Vagina (tissue), 2 donors: ENCODE measurements at regions not wholly inside any gene's neighbourhood (a gene's known extent, or its start where the extent isn't known, plus 50 kb on each side); places are given as distances from the start of the nearest gene placed in this dataset.

ENCODE experiments used
- DNase-seq, 2 donors: peaks; one replicate each; pipeline ENCODE4 v3.0.0-alpha.2; 2017; ENCODE audit errors: extremely low spot score in 2 of 2
- H3K27ac ChIP-seq: fragments of 200-600 bp; sonication (generic); one replicate; pipeline ENCODE4 v1.5.1; 2019
- H3K27me3 ChIP-seq: fragments of 200-600 bp; sonication (generic); one replicate; pipeline ENCODE4 v1.5.1; 2019
- H3K36me3 ChIP-seq, 2 donors: fragments of 200-600 bp; sonication (generic); one replicate each; pipeline ENCODE4 v1.5.1; 2017 to 2019
- H3K4me1 ChIP-seq: fragments of 200-600 bp; sonication (generic); one replicate; pipeline ENCODE4 v1.5.1; 2019
- H3K4me3 ChIP-seq, 2 donors: fragments of 200-600 bp; sonication (generic); 1 replicate in 1 of 2; 2 replicates in 1 of 2; pipeline ENCODE4 v1.5.1; 2016 to 2019
- H3K9me3 ChIP-seq: fragments of 200-600 bp; sonication (generic); one replicate; pipeline ENCODE4 v1.5.1; 2019
- POLR2A ChIP-seq, 2 donors: fragments of 450-650 bp; IDR thresholded peaks; one replicate each; pipeline ENCODE4 v1.6.1; 2017; ENCODE audit warnings: antibody characterized with exemption in 2 of 2, mild to moderate bottlenecking in 2 of 2, moderate library complexity in 2 of 2
- POLR2AphosphoS5 ChIP-seq, 2 donors: sonication (generic); formaldehyde crosslinking; IDR thresholded peaks; one replicate each; pipeline ENCODE4 v1.9.0; 2017; ENCODE audit warnings: antibody characterized with exemption in 2 of 2, mild to moderate bottlenecking in 2 of 2, low read depth in 1 of 2; ENCODE audit not compliant: insufficient read depth in 1 of 2
- intact Hi-C: fragments of 100-400 bp; cut with DNase I; formaldehyde crosslinking; loops from one replicate; pipeline ENCODE4 v1.15.1; 2023
- TF ChIP-seq, protein P1 (sequence below), 3 experiments: fragments of 450-650 bp in 2 of 3; fragments of 200-600 bp in 1 of 3; sonication (generic) in 1 of 3; IDR thresholded peaks; one replicate each; pipeline ENCODE4 v1.5.1; 2017 to 2019; ENCODE audit warnings: antibody characterized with exemption in 3 of 3, mild to moderate bottlenecking in 2 of 3, moderate library complexity in 2 of 3

GRCh38 chr5:167452136-167452535 is 839.3 kb upstream of the WWC1 start:
- no peak for DNase-seq
- no peaks in the 10 kb centered on the region for H3K4me1 ChIP-seq
- TF ChIP-seq, protein P1, sequence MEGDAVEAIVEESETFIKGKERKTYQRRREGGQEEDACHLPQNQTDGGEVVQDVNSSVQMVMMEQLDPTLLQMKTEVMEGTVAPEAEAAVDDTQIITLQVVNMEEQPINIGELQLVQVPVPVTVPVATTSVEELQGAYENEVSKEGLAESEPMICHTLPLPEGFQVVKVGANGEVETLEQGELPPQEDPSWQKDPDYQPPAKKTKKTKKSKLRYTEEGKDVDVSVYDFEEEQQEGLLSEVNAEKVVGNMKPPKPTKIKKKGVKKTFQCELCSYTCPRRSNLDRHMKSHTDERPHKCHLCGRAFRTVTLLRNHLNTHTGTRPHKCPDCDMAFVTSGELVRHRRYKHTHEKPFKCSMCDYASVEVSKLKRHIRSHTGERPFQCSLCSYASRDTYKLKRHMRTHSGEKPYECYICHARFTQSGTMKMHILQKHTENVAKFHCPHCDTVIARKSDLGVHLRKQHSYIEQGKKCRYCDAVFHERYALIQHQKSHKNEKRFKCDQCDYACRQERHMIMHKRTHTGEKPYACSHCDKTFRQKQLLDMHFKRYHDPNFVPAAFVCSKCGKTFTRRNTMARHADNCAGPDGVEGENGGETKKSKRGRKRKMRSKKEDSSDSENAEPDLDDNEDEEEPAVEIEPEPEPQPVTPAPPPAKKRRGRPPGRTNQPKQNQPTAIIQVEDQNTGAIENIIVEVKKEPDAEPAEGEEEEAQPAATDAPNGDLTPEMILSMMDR (IDR thresholded peaks at IDR 0.05): no peak
- no peak for TF ChIP-seq POLR2AphosphoS5 (IDR thresholded peaks at IDR 0.05; ENCODE audit: insufficient read depth in 1 of 2, low read depth in 1 of 2)
- TF ChIP-seq POLR2A (IDR thresholded peaks at IDR 0.05): no peak
- intact Hi-C loops: no loop called here
- no peaks in the 10 kb centered on the region for H3K36me3 ChIP-seq
- no peak overlapping the region for H3K27ac ChIP-seq
- H3K9me3 ChIP-seq: no peaks in the 10 kb centered on the region
- H3K4me3 ChIP-seq: no peak overlapping the region
- H3K27me3 ChIP-seq: no peaks in the 10 kb centered on the region

DNA sequence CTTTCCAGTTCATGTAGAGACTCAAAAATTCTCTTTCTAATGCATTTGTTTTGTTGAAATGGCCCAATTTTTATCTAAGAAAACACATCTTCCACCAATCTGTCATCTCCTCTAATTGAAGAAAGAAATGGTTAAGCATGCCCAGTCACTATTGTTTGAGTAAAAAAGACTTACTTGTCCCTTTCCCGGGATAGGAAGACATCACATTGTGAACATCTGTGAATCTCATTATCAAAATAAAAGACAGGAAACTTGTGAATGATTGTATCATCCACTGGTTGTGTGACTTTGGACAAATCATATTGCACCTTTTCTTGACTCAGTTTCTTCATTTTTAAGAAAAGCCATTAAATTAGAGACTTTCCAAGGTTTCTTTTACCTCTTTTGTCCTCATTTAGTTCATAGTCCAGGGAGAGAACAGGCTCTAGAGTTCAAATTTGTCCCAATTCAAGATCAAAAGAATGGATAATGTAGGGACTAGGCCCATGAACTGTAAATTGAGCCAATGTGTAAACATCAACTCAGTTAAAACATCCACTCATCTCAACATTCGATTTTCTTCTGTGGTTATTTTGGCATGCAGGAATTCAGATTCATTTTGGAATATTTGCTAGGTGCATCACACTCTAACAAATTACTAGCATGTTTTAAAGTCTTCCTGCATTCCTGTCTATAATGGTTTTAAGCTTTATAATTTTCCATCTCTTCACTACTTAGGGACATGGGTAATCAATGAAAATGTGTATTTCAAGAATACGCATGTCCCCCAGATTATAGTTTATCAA is 838.0 kb upstream of the WWC1 start:
- no peak for DNase-seq
- TF ChIP-seq, protein P1 (IDR thresholded peaks at IDR 0.05): no peak
- no peak for TF ChIP-seq POLR2A (IDR thresholded peaks at IDR 0.05)
- TF ChIP-seq POLR2AphosphoS5 (IDR thresholded peaks at IDR 0.05; ENCODE audit: insufficient read depth in 1 of 2, low read depth in 1 of 2): no peak
- Histone ChIP-seq H3K27me3 (no peaks in the 10 kb centered on the region), H3K9me3 (no peaks in the 10 kb centered on the region), H3K4me3 (no peak overlapping the region), H3K36me3 (no peaks in the 10 kb centered on the region), H3K27ac (no peak overlapping the region), H3K4me1 (no peaks in the 10 kb centered on the region)
- intact Hi-C loops: no loop called here

GRCh38 chr5:167458412-167458811 is 833.0 kb upstream of the WWC1 start:
- Histone ChIP-seq H3K4me1 (no peaks in the 10 kb centered on the region), H3K36me3 (no peaks in the 10 kb centered on the region), H3K27me3 (no peaks in the 10 kb centered on the region), H3K9me3 (no peaks in the 10 kb centered on the region), H3K27ac (no peak overlapping the region), H3K4me3 (no peak overlapping the region)
- intact Hi-C loops: no loop called here
- TF ChIP-seq POLR2A (IDR thresholded peaks at IDR 0.05) (no peak), POLR2AphosphoS5 (IDR thresholded peaks at IDR 0.05; ENCODE audit: insufficient read depth in 1 of 2, low read depth in 1 of 2) (no peak)
- TF ChIP-seq, protein P1 (IDR thresholded peaks at IDR 0.05): no peak
- no peak for DNase-seq

DNA sequence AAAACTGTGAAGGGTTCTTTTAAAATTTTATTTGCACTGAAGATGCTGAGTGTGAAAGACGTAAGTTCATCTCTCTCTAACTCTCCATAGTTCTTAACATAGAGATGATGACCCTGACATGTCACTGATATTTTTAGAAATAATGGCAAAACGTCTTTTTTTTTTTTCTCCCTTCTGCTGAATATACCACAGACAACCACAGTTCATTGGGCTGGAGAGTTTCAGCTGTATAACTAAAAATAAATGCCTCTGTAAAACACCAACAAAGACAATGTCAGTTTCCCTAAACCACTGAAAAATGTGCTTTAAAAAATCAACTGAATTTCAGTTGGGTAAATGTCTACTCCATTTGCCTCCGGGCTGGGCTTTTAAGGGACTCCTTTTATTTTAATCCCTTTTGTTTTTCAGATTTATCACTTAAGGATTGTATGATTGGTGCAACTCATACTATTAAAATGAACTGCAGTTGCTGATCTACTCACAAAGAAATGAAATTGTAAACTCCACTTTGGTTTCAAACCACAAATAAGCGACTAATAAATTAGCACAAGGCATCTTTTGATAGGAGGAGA is 830.9 kb upstream of the WWC1 start:
- Histone ChIP-seq H3K4me1 (no peaks in the 10 kb centered on the region), H3K9me3 (no peaks in the 10 kb centered on the region), H3K36me3 (no peaks in the 10 kb centered on the region), H3K27ac (no peak overlapping the region), H3K27me3 (no peaks in the 10 kb centered on the region), H3K4me3 (no peak overlapping the region)
- TF ChIP-seq, protein P1 (IDR thresholded peaks at IDR 0.05): no peak
- no peak for TF ChIP-seq POLR2AphosphoS5 (IDR thresholded peaks at IDR 0.05; ENCODE audit: insufficient read depth in 1 of 2, low read depth in 1 of 2)
- TF ChIP-seq POLR2A (IDR thresholded peaks at IDR 0.05): no peak
- DNase-seq: no peak
- intact Hi-C loops: no loop called here

DNA sequence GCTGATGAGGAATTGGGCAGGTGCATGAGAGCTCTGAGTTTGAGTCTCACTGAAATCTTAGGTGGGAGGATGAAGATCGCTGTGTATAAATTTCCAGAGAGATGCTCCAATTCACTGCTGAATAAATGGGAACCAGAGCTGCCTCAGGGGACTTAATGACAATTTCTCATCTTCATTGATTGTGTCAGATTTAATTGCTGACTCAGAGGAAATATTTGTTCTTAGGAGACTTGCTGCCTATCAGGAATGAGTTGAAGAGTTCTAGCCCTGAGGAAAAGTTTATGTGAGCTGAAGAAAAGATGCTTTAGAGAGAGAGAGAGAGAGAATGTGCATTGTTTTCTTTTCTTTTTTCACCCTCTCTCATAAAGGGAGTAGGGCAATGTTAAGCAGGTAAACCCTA is 827.5 kb upstream of the WWC1 start:
- Histone ChIP-seq H3K9me3 (no peaks in the 10 kb centered on the region), H3K4me1 (no peaks in the 10 kb centered on the region), H3K36me3 (no peaks in the 10 kb centered on the region), H3K27me3 (no peaks in the 10 kb centered on the region), H3K4me3 (no peak overlapping the region), H3K27ac (no peak overlapping the region)
- intact Hi-C loops: no loop called here
- no peak for TF ChIP-seq POLR2AphosphoS5 (IDR thresholded peaks at IDR 0.05; ENCODE audit: insufficient read depth in 1 of 2, low read depth in 1 of 2)
- TF ChIP-seq, protein P1 (IDR thresholded peaks at IDR 0.05): no peak
- no peak for TF ChIP-seq POLR2A (IDR thresholded peaks at IDR 0.05)
- no peak for DNase-seq
